ENCODE measurements at regions not wholly inside any gene's neighbourhood (a gene's known extent, or its start where the extent isn't known, plus 50 kb on each side); places are given as distances from the start of the nearest gene placed in this dataset.

GRCh38 chr6:74928203-74928602 lies 277.6 kb downstream of the COL12A1 start:
- ChIA-PET CTCF (no interaction called here), POLR2A (ENCODE audit: low non-redundant PET) (no interaction called here)
- no peak overlapping the region for H3K27ac ChIP-seq
- TF ChIP-seq CTCF (conservative IDR thresholded peaks at IDR 0.05; ENCODE audit: low read depth), result no peak
- no peak for DNase-seq (ENCODE audit: low spot score)

GRCh38 chr6:74927299-74927698 lies 278.6 kb downstream of the COL12A1 start:
- no peak overlapping the region for H3K27ac ChIP-seq
- ChIA-PET CTCF (no interaction called here), POLR2A (ENCODE audit: low non-redundant PET) (no interaction called here)
- no peak for DNase-seq (ENCODE audit: low spot score)
- no peak for TF ChIP-seq CTCF (conservative IDR thresholded peaks at IDR 0.05; ENCODE audit: low read depth)

GRCh38 chr6:74925683-74926082 lies 280.2 kb downstream of the COL12A1 start:
- no peak overlapping the region for H3K27ac ChIP-seq
- DNase-seq (ENCODE audit: low spot score), result no peak
- TF ChIP-seq CTCF (conservative IDR thresholded peaks at IDR 0.05; ENCODE audit: low read depth), result no peak
- ChIA-PET CTCF (interaction anchor here (0.6 kb wide), 1 partner anchor 25 kb away, joined by 3 read pairs; no protein-coding TSS in a partner anchor), POLR2A (ENCODE audit: low non-redundant PET) (no interaction called here)

- ChIA-PET CTCF (no interaction called here), POLR2A (ENCODE audit: low non-redundant PET) (no interaction called here)
- DNase-seq (ENCODE audit: low spot score), result no peak
- H3K27ac ChIP-seq, result no peak overlapping the region
- TF ChIP-seq CTCF (conservative IDR thresholded peaks at IDR 0.05; ENCODE audit: low read depth), result no peak
Measured at GRCh38 chr6:74914888-74915287, 291.0 kb downstream of the COL12A1 start.

GRCh38 chr6:74912234-74912633 lies 293.6 kb downstream of the COL12A1 start:
- H3K27ac ChIP-seq, result no peak overlapping the region
- no peak for TF ChIP-seq CTCF (conservative IDR thresholded peaks at IDR 0.05; ENCODE audit: low read depth)
- ChIA-PET POLR2A (ENCODE audit: low non-redundant PET) (no interaction called here), CTCF (no interaction called here)
- no peak for DNase-seq (ENCODE audit: low spot score)

GRCh38 chr6:74902846-74903245 lies 303.0 kb downstream of the COL12A1 start:
- no peak overlapping the region for H3K27ac ChIP-seq
- ChIA-PET CTCF (no interaction called here), POLR2A (ENCODE audit: low non-redundant PET) (no interaction called here)
- TF ChIP-seq CTCF (conservative IDR thresholded peaks at IDR 0.05; ENCODE audit: low read depth), result no peak
- DNase-seq (ENCODE audit: low spot score), result no peak

- no peak for DNase-seq (ENCODE audit: low spot score)
- no peak for TF ChIP-seq CTCF (conservative IDR thresholded peaks at IDR 0.05; ENCODE audit: low read depth)
- CTCF ChIA-PET, result no interaction called here
- POLR2A ChIA-PET (ENCODE audit: low non-redundant PET), result no interaction called here
- no peak overlapping the region for H3K27ac ChIP-seq
Measured at GRCh38 chr6:74902089-74902488, 303.8 kb downstream of the COL12A1 start.
